GM20000 (cell line): ENCODE measurements at regions not wholly inside any gene's neighbourhood (a gene's known extent, or its start where the extent isn't known, plus 50 kb on each side); places are given as distances from the start of the nearest gene placed in this dataset.
"Not testable (repeated sequence)": the region's sequence is repeated elsewhere in the genome, so short reads cannot be mapped to it uniquely, and the experiment has no call there.

Source experiments
- DNase-seq: peaks from one replicate; pipeline ENCODE4 v3.0.0; 2012; ENCODE audit warnings: low spot score
- TF ChIP-seq, protein P1 (sequence below): IDR thresholded peaks from 2 replicates; pipeline ENCODE4 v1.5.1; 2012; ENCODE audit warnings: mild to moderate bottlenecking, control low read depth; ENCODE audit errors: extremely low read depth, missing control alignments

DNA sequence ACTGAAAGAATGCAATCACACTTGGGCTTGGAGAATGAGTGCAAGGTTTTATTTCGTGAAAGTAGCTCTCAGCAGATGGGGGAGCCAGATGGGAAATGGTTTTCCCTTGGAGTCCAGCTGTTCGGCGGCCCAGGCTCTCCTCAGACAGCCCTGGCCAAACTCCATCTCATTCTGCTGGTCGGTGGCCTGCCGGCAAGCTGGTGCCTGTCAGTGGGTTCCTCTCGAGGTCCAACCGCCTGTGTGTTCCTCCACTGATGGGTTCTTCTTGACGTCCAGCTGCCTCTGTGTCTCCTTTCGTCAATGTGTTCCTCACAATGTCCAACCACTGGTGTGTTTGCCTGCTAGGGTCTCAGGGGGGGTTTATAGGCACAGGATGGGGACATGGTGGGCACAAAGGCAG is 80.3 kb downstream of the POU3F4 start:
- TF ChIP-seq, protein P1, sequence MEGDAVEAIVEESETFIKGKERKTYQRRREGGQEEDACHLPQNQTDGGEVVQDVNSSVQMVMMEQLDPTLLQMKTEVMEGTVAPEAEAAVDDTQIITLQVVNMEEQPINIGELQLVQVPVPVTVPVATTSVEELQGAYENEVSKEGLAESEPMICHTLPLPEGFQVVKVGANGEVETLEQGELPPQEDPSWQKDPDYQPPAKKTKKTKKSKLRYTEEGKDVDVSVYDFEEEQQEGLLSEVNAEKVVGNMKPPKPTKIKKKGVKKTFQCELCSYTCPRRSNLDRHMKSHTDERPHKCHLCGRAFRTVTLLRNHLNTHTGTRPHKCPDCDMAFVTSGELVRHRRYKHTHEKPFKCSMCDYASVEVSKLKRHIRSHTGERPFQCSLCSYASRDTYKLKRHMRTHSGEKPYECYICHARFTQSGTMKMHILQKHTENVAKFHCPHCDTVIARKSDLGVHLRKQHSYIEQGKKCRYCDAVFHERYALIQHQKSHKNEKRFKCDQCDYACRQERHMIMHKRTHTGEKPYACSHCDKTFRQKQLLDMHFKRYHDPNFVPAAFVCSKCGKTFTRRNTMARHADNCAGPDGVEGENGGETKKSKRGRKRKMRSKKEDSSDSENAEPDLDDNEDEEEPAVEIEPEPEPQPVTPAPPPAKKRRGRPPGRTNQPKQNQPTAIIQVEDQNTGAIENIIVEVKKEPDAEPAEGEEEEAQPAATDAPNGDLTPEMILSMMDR = no peak
- DNase-seq = no peak

DNA sequence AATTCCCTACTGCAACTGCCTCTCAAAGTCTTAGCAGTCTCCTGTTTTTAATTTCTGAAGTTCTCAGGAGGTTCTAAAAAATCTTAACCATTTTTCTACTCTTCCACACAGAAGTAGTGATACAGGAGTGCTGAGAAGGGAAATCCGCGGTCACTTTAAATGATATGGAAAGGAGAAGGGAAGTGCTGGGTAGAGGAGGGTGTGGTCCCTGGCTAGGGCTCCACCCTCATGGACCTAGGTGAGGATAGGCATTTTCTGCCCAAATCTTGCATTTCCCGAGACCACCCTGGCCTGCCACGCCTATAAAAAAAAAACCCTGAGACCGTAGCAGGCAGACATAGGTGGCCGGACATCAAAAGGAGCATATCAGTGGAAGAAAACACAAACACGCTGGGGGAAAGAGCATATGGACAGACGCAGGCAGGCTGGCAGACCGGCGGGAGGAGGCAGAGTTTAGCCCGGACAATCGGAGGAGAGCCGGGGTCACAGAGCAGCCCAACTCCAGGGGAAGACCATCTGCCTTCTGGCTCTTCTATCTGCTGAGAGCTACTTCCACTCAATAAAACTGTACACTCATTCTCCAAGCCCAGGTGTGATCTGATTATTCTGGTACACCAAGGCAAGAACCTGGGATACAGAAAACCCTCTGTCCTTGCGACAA is 85.7 kb downstream of the POU3F4 start:
- DNase-seq = no peak
- TF ChIP-seq, protein P1 = no peak

DNA sequence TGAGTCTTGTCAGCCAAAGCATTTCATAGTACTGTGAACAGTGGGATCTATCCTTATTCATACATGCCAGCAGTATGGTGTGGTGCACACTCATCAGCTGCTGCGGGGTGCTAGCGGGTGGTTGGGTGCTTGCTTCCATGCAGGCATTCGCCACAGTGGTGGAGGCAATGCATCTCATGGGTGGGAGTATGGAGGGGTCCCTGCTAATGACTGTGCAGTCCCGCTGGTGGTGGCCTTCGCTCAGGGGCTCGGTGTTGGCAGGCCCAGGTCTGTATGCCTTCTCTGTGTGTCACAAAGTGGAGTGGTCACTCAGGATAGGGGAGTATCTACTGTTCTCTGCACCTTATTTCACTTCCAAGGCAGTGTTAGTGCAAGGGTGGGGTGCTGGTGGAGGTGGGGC is 122.6 kb downstream of the POU3F4 start:
- TF ChIP-seq, protein P1 = no peak
- no peak for DNase-seq

DNA sequence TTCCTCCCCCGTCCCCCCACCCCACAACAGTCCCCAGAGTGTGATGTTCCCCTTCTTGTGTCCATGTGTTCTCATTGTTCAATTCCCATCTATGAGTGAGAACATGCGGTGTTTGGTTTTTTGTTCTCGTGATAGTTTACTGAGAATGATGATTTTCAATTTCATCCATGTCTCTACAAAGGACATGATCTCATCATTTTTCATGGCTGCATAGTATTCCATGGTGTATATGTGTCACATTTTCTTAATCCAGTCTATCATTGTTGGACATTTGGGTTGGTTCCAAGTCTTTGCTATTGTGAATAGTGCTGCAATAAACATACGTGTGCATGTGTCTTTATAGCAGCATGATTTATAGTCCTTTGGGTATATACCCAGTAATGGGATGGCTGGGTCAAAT is 141.6 kb downstream of the POU3F4 start:
- not testable (repeated sequence) for DNase-seq

DNA sequence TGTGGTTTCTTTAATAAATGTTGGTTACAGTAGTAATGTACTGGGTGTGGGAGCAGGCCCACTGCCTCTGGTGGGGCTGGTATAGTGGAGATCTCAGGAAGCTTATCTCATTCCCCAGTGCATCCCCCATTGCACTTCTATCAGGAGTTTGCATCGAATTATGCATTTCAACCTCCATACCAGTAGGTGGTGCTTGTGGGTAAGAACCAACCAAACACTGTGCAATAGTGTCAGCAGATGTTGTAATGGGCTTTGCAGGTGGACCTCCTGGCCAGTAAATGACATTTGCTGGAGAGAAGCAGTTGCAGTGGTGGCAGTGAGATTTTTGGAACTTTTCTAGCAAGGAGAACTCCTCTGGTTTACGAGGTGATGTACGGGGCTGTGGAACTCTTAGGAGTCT is 150.6 kb downstream of the POU3F4 start:
- TF ChIP-seq, protein P1 = no peak
- peak; percentile 3 for DNase-seq
